Activated CD4-positive, alpha-beta T cell treated with anti-CD3 and anti-CD28 coated beads, Interleukin-2, amount 50 U/mL, for 16 hours (primary cell): ENCODE measurements at regions not wholly inside any gene's neighbourhood (a gene's known extent, or its start where the extent isn't known, plus 50 kb on each side); places are given as distances from the start of the nearest gene placed in this dataset.

Source experiments
- DNase-seq: peaks from one replicate; pipeline ENCODE4 v3.0.0-alpha.2; 2020

GRCh38 chr20:21653628-21654027, 51.8 kb upstream of the PAX1 start:
- no peak for DNase-seq

- DNase-seq = no peak
Observed at GRCh38 chr20:21643417-21643816, 62.0 kb upstream of the PAX1 start.

- no peak for DNase-seq
Observed at GRCh38 chr20:21640556-21640955, 64.9 kb upstream of the PAX1 start.

GRCh38 chr20:21633829-21634228, 71.6 kb upstream of the PAX1 start:
- DNase-seq = no peak

- no peak for DNase-seq
Observed at GRCh38 chr20:21632735-21633053, 72.8 kb upstream of the PAX1 start.

- DNase-seq = no peak
Observed at GRCh38 chr20:21632031-21632734, 73.3 kb upstream of the PAX1 start.

GRCh38 chr20:21628800-21629199, 76.7 kb upstream of the PAX1 start:
- no peak for DNase-seq

- DNase-seq = no peak
Observed at GRCh38 chr20:21623781-21624094, 81.7 kb upstream of the PAX1 start.

GRCh38 chr20:21623074-21623780, 82.2 kb upstream of the PAX1 start:
- no peak for DNase-seq

GRCh38 chr20:21622097-21622857, 83.2 kb upstream of the PAX1 start:
- no peak for DNase-seq

GRCh38 chr20:21618759-21619416, 86.6 kb upstream of the PAX1 start:
- no peak for DNase-seq

GRCh38 chr20:21615617-21616080, 89.8 kb upstream of the PAX1 start:
- peak; percentile 52 for DNase-seq

GRCh38 chr20:21614980-21615379, 90.5 kb upstream of the PAX1 start:
- no peak for DNase-seq

- no peak for DNase-seq
Observed at GRCh38 chr20:21613512-21613911, 92.0 kb upstream of the PAX1 start.

- no peak for DNase-seq
Observed at GRCh38 chr20:21609981-21610380, 95.5 kb upstream of the PAX1 start.

- no peak for DNase-seq
Observed at GRCh38 chr20:21609221-21609620, 95.4 kb upstream of the NKX2-2 start.

GRCh38 chr20:21608777-21609176, 94.9 kb upstream of the NKX2-2 start:
- DNase-seq = no peak

- no peak for DNase-seq
Observed at GRCh38 chr20:21607971-21608725, 94.3 kb upstream of the NKX2-2 start.

- DNase-seq = no peak
Observed at GRCh38 chr20:21601799-21602198, 87.9 kb upstream of the NKX2-2 start.

GRCh38 chr20:21586682-21587081, 72.8 kb upstream of the NKX2-2 start:
- no peak for DNase-seq

- no peak for DNase-seq
Observed at GRCh38 chr20:21583486-21584168, 69.8 kb upstream of the NKX2-2 start.

- no peak for DNase-seq
Observed at GRCh38 chr20:21577551-21577950, 63.7 kb upstream of the NKX2-2 start.
